Hepatocyte (in vitro differentiated cells): ENCODE measurements at regions not wholly inside any gene's neighbourhood (a gene's known extent, or its start where the extent isn't known, plus 50 kb on each side); places are given as distances from the start of the nearest gene placed in this dataset.
A peak's percentile ranks its signal among the peaks of the same experiment; 100 is the strongest.

Experiments
- DNase-seq: peaks from one replicate; pipeline ENCODE4 v3.0.0-alpha.2; 2016; ENCODE audit warnings: low spot score
- H2AFZ ChIP-seq: fragments of 200-600 bp; sonication (generic); 2 replicates; pipeline ENCODE4 v1.6.0; 2016; ENCODE audit warnings: antibody characterized with exemption, mild to moderate bottlenecking
- H3K27ac ChIP-seq: fragments of 200-600 bp; sonication (generic); 2 replicates; pipeline ENCODE4 v1.5.1; 2016; ENCODE audit warnings: mild to moderate bottlenecking
- H3K27me3 ChIP-seq: fragments of 200-600 bp; sonication (generic); 2 replicates; pipeline ENCODE4 v1.6.1; 2016
- H3K36me3 ChIP-seq: fragments of 200-600 bp; sonication (generic); replicated peaks from 2 replicates; pipeline ENCODE4 v1.5.1; 2016; ENCODE audit warnings: low read depth; ENCODE audit not compliant: insufficient read depth
- H3K4me1 ChIP-seq: fragments of 200-600 bp; sonication (generic); 2 replicates; pipeline ENCODE4 v1.5.1; 2016; ENCODE audit warnings: mild to moderate bottlenecking, moderate library complexity; ENCODE audit not compliant: insufficient read depth
- H3K4me2 ChIP-seq: fragments of 200-600 bp; sonication (generic); 2 replicates; pipeline ENCODE4 v1.6.0; 2016
- H3K4me3 ChIP-seq: fragments of 200-600 bp; sonication (generic); 2 replicates; pipeline ENCODE4 v1.5.1; 2016; ENCODE audit warnings: mild to moderate bottlenecking
- H3K79me2 ChIP-seq: fragments of 200-600 bp; sonication (generic); 2 replicates; pipeline ENCODE4 v1.6.0; 2017; ENCODE audit warnings: mild to moderate bottlenecking
- H3K9me2 ChIP-seq: fragments of 200-600 bp; sonication (generic); replicated peaks from 2 replicates; pipeline ENCODE4 v1.6.0; 2017; ENCODE audit warnings: mild to moderate bottlenecking; ENCODE audit not compliant: insufficient read depth
- H3K9me3 ChIP-seq: fragments of 200-600 bp; sonication (generic); 2 replicates; pipeline ENCODE4 v1.5.1; 2016; ENCODE audit warnings: low read depth, mild to moderate bottlenecking
- H4K20me1 ChIP-seq: fragments of 200-600 bp; sonication (generic); 2 replicates; pipeline ENCODE4 v1.6.0; 2016; ENCODE audit warnings: mild to moderate bottlenecking; ENCODE audit not compliant: insufficient read depth, poor library complexity, severe bottlenecking
- EZH2 ChIP-seq: fragments of 200-600 bp; sonication (generic); IDR thresholded peaks from 2 replicates; pipeline ENCODE4 v1.6.1; 2016; ENCODE audit warnings: antibody characterized with exemption, mild to moderate bottlenecking, borderline replicate concordance
- EZH2phosphoT487 ChIP-seq: fragments of 200-600 bp; sonication (generic); IDR thresholded peaks from one replicate; pipeline ENCODE4 v1.6.1; 2018; ENCODE audit warnings: antibody characterized with exemption, mild to moderate bottlenecking, low read depth, moderate library complexity; ENCODE audit not compliant: unreplicated experiment, severe bottlenecking
- WGBS: methylation state at CpG from one replicate; pipeline ENCODE4 v1.1.6; 2016; ENCODE audit warnings: low lambda C conversion rate; ENCODE audit errors: missing lambda C conversion rate; 5-methylcytosine and 5-hydroxymethylcytosine counted together
- TF ChIP-seq, protein P1 (sequence below): fragments of 200-600 bp; sonication (generic); IDR thresholded peaks from 2 replicates; pipeline ENCODE4 v1.5.1; 2016; ENCODE audit warnings: antibody characterized with exemption, mild to moderate bottlenecking; ENCODE audit not compliant: poor library complexity

DNA sequence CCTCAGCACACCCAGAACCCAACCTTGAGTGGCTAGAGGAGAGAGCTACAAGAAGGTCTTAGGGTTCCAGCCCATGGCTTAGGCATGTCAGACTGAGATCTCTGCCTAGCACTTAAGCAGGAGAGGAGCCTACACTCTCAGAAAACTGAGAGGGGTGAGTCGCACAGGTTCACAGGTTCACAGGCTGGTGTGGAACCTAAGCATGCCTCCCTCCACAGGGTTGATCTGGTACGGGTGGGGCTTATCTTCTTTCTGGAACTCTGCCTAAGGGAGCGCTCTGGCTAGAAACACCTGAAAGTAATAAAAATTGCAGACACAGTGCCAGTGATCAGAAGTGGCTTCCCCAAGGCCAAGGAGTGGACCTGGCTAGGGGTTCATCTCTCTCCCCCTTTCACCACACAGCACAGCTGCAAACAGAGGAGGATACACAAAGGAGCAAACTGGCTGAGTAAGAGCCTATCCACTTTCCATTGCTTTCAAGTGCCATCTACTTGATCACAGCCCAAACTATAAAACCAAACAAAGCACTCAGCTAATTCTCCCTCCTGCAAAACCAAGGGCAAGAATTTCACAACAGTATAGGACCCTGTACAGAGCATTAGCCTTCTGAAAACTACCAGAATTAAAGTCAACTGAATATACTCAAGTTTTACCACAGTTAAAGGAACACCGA is 481.9 kb upstream of the SETBP1 start:
- Histone ChIP-seq H2AFZ (no peak overlapping the region), H3K9me2 (no peaks in the 10 kb centered on the region), H3K4me1 (peaks cover 17% of the 10 kb centered on the region), H4K20me1 (no peaks in the 10 kb centered on the region), H3K36me3 (no peaks in the 10 kb centered on the region), H3K27me3 (no peaks in the 10 kb centered on the region), H3K79me2 (no peaks in the 10 kb centered on the region), H3K9me3 (no peaks in the 10 kb centered on the region), H3K4me3 (no peak overlapping the region), H3K27ac (no peak overlapping the region), H3K4me2 (no peak overlapping the region)
- TF ChIP-seq, protein P1, sequence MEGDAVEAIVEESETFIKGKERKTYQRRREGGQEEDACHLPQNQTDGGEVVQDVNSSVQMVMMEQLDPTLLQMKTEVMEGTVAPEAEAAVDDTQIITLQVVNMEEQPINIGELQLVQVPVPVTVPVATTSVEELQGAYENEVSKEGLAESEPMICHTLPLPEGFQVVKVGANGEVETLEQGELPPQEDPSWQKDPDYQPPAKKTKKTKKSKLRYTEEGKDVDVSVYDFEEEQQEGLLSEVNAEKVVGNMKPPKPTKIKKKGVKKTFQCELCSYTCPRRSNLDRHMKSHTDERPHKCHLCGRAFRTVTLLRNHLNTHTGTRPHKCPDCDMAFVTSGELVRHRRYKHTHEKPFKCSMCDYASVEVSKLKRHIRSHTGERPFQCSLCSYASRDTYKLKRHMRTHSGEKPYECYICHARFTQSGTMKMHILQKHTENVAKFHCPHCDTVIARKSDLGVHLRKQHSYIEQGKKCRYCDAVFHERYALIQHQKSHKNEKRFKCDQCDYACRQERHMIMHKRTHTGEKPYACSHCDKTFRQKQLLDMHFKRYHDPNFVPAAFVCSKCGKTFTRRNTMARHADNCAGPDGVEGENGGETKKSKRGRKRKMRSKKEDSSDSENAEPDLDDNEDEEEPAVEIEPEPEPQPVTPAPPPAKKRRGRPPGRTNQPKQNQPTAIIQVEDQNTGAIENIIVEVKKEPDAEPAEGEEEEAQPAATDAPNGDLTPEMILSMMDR: no peak
- TF ChIP-seq EZH2 (no peak), EZH2phosphoT487 (no peak)
- WGBS: 65% methylated on average over 4 of the region's 4 CpGs
- peak; percentile 16 for DNase-seq

DNA sequence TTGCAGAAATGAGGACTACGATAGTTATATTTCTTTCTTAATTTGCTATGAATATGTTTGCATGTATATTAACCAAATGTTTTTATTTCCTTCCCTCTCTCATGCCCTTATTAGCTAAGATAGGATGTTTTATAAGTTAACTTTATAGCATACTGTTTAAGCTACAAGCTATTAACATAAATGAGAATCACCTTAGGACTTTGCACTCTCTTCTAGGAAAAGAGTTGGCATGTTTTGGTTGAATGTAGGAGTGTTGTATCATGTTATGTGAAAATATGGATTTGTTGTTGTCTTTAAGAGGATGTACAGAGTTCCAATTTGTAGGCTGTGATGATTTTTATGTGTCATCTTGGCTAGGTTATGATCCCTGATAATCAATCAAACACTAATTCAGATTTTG is 467.4 kb upstream of the SETBP1 start:
- no peak for DNase-seq
- WGBS: 86% methylated on average over 1 of the region's 1 CpG

DNA sequence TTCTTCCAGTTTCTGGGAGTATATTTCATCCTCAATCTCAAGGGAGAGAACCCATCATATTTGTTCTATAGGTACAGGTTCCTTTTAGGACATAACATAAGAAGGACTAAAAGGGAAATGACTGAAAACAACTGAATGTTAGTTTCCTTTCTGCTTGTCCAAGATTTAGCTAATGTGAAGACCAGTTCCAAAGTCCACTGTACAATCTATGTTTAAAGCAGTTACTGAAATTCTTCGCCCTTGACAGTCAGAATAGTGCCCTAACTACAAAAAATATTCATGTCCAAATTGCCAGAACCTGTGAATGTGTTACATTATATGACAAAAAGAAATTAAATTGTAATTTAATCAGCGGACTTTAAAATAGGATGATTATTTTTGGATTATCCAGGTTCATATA is 466.3 kb upstream of the SETBP1 start:
- no peaks in the 10 kb centered on the region for H3K36me3 ChIP-seq
- TF ChIP-seq, protein P1: no peak
- TF ChIP-seq EZH2: no peak
- TF ChIP-seq EZH2phosphoT487: no peak
- DNase-seq: no peak
- no peak overlapping the region for H2AFZ ChIP-seq
- H3K9me2 ChIP-seq: no peaks in the 10 kb centered on the region
- H3K27ac ChIP-seq: no peak overlapping the region
- H3K79me2 ChIP-seq: no peaks in the 10 kb centered on the region
- no peak overlapping the region for H3K4me3 ChIP-seq
- 86% methylated on average over 2 of the region's 2 CpGs for WGBS
- H3K4me1 ChIP-seq: peaks cover 14% of the 10 kb centered on the region
- peak overlapping the region; percentile 13 for H3K4me2 ChIP-seq
- no peaks in the 10 kb centered on the region for H4K20me1 ChIP-seq
- H3K9me3 ChIP-seq: no peaks in the 10 kb centered on the region
- H3K27me3 ChIP-seq: no peaks in the 10 kb centered on the region

More for the DNA sequence above, 467.4 kb upstream of the SETBP1 start:
- H2AFZ ChIP-seq: no peak overlapping the region
- no peaks in the 10 kb centered on the region for H3K27me3 ChIP-seq
- H3K79me2 ChIP-seq: no peaks in the 10 kb centered on the region
- no peak overlapping the region for H3K4me3 ChIP-seq
- no peaks in the 10 kb centered on the region for H3K9me2 ChIP-seq
- no peak overlapping the region for H3K4me2 ChIP-seq
- TF ChIP-seq EZH2phosphoT487: no peak
- TF ChIP-seq, protein P1: no peak
- TF ChIP-seq EZH2: no peak
- peaks cover 14% of the 10 kb centered on the region for H3K4me1 ChIP-seq
- no peak overlapping the region for H3K27ac ChIP-seq
- H3K9me3 ChIP-seq: no peaks in the 10 kb centered on the region
- no peaks in the 10 kb centered on the region for H4K20me1 ChIP-seq
- H3K36me3 ChIP-seq: no peaks in the 10 kb centered on the region
